ENCODE measurements at regions not wholly inside any gene's neighbourhood (a gene's known extent, or its start where the extent isn't known, plus 50 kb on each side); places are given as distances from the start of the nearest gene placed in this dataset.

GRCh38 chr2:83160571-83160970 lies 1298.5 kb downstream of the SUCLG1 start:
- TF ChIP-seq CTCF (conservative IDR thresholded peaks at IDR 0.05; ENCODE audit: low read depth, low read length) = no peak
- H3K4me3 ChIP-seq (ENCODE audit: low read length) = no peak overlapping the region
- no peak for DNase-seq (ENCODE audit: low read depth)

- no peak for TF ChIP-seq CTCF (conservative IDR thresholded peaks at IDR 0.05; ENCODE audit: low read depth, low read length)
- H3K4me3 ChIP-seq (ENCODE audit: low read length) = no peak overlapping the region
- DNase-seq (ENCODE audit: low read depth) = no peak
Observed at GRCh38 chr2:83155826-83156225, 1303.3 kb downstream of the SUCLG1 start.

- DNase-seq (ENCODE audit: low read depth) = no peak
- no peak overlapping the region for H3K4me3 ChIP-seq (ENCODE audit: low read length)
- TF ChIP-seq CTCF (conservative IDR thresholded peaks at IDR 0.05; ENCODE audit: low read depth, low read length) = no peak
Observed at GRCh38 chr2:83143946-83144345, 1315.1 kb downstream of the SUCLG1 start.

DNA sequence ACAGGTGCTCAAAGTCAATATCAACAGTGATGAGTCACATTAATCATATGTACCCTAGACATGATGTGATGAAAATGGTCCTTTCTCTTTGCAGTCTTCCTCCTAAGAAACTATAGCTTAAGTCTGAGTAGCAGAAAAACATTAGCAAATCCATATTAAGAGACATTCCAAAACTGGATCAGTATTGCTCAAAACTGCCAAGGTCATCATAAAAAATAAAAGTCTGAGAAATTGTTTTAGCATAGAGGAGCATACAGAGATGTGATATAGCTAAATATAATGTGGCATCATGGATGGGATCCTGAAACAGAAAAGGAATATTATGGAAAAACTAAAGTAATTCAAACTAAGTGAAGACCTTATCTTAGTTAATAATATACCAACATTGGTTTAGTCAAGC lies 1316.1 kb downstream of the SUCLG1 start:
- TF ChIP-seq CTCF (conservative IDR thresholded peaks at IDR 0.05; ENCODE audit: low read depth, low read length) = no peak
- no peak overlapping the region for H3K4me3 ChIP-seq (ENCODE audit: low read length)
- DNase-seq (ENCODE audit: low read depth) = no peak

DNA sequence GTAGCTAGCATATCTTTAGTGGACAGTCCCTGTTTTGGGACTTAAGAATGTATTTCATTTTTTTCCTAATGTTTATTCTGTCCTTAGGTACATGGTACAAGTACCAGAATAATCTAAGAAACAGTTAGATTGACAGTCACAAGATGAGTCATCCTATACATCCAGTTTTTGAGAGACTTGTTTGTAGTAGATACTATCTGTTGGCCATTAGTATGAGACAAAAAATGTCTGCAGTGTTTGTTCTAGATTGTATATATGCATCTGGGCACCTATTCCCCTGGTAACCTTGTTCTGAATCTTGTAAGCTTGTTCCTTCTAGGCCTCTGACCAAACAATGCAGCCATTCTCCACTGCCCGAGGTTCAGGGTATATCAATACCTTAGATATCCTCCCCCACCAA lies 1343.5 kb downstream of the SUCLG1 start:
- no peak for DNase-seq (ENCODE audit: low read depth)
- no peak overlapping the region for H3K4me3 ChIP-seq (ENCODE audit: low read length)
- TF ChIP-seq CTCF (conservative IDR thresholded peaks at IDR 0.05; ENCODE audit: low read depth, low read length) = no peak

DNA sequence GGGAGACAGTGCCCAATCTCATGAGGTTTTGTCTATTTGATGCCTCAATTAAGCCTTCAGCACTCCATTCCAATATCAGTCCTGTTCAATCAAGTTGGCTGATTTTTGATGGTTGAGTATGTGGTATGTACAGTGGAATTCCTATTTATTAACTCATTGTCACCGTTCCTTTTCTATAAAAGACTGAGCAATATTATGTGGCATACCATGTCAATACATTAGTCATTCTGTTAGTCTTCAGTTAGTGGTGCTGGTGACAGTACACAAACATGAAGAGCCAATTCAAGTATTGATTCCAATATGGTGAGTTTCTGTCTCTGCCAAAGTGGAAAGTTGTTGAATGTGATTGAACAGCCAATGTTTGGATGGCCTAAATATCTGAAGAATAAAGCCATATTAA lies 1343.9 kb downstream of the SUCLG1 start:
- H3K4me3 ChIP-seq (ENCODE audit: low read length) = no peak overlapping the region
- DNase-seq (ENCODE audit: low read depth) = no peak
- TF ChIP-seq CTCF (conservative IDR thresholded peaks at IDR 0.05; ENCODE audit: low read depth, low read length) = no peak

DNA sequence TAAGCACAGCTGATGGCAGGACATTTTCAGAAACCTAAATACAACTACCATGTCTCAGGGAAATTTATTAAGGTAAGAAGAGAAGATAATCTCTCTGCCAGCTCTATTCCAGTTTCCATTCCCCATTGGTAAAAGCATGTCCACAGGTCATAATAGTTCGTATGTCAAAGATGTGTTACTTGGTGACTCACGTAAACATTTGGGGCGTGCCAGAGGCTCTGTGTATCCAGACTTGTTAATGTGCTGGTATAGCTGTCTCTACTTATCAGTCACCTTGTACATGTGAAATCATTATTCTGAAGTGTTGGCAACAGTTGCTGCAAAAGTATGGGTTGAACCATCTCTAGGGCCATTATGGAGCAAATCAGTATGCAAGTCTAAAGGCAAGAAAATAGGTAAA lies 1345.1 kb downstream of the SUCLG1 start:
- H3K4me3 ChIP-seq (ENCODE audit: low read length) = no peak overlapping the region
- DNase-seq (ENCODE audit: low read depth) = no peak
- no peak for TF ChIP-seq CTCF (conservative IDR thresholded peaks at IDR 0.05; ENCODE audit: low read depth, low read length)
